IMR-90 (cell line): ENCODE measurements at regions not wholly inside any gene's neighbourhood (a gene's known extent, or its start where the extent isn't known, plus 50 kb on each side); places are given as distances from the start of the nearest gene placed in this dataset.

Source experiments
- ATAC-seq: fragments of 200-7000 bp; cut with Tn5 transposase; 2 replicates; pipeline ENCODE4 v1.9.1; 2020; ENCODE audit warnings: low read depth, mild to moderate bottlenecking, moderate library complexity
- BruUV-seq: library from RNA; stranded (reverse); fragments of 400-500 nt; replicated peaks from 2 replicates; lab custom pipeline; 2021; lab: Mats Ljungman, UMichigan
- CTCF ChIA-PET: fragments of 300-600 bp; formaldehyde crosslinking; extraction: SDS; loops from one replicate; lab custom pipeline; 2021; ENCODE audit warnings: antibody characterized with exemption; lab: Yijun Ruan, JAX
- POLR2A ChIA-PET: fragments of 300-600 bp; sonication (Branson Sonifier 250); formaldehyde crosslinking; loops from one replicate; lab custom pipeline; 2022; ENCODE audit warnings: antibody characterized with exemption; ENCODE audit not compliant: unreplicated experiment; lab: Charles Lee
- DNase-seq: peaks from one replicate; pipeline ENCODE4 v3.0.0; 2013
- H2AFZ ChIP-seq: replicated peaks from 2 replicates; pipeline ENCODE3; 2013; ENCODE audit warnings: low read length, mild to moderate bottlenecking; ENCODE audit not compliant: poor library complexity
- H2AK5ac ChIP-seq: 2 replicates; pipeline ENCODE4 v1.6.1; 2013; ENCODE audit warnings: low read depth, low read length, inconsistent platforms
- H2AK9ac ChIP-seq: replicated peaks from 2 replicates; pipeline ENCODE3; 2013; ENCODE audit warnings: mild to moderate bottlenecking, low read depth, low read length, moderate library complexity; ENCODE audit not compliant: poor library complexity
- H2BK120ac ChIP-seq: 2 replicates; pipeline ENCODE4 v1.6.1; 2013; ENCODE audit warnings: low read depth, low read length, inconsistent platforms
- H2BK15ac ChIP-seq: 3 replicates; pipeline ENCODE4 v1.6.1; 2013; ENCODE audit warnings: low read depth, low read length, inconsistent platforms
- H2BK20ac ChIP-seq: 2 replicates; pipeline ENCODE4 v1.6.1; 2013; ENCODE audit warnings: low read depth, mild to moderate bottlenecking, inconsistent platforms, low read length, moderate library complexity
- H2BK5ac ChIP-seq: 2 replicates; pipeline ENCODE4 v1.6.1; 2013; ENCODE audit warnings: mild to moderate bottlenecking, low read depth, low read length, inconsistent platforms; ENCODE audit not compliant: poor library complexity, severe bottlenecking
- H3K14ac ChIP-seq: replicated peaks from 2 replicates; pipeline ENCODE4 v1.6.1; 2013; ENCODE audit warnings: low read depth, low read length, inconsistent platforms
- H3K18ac ChIP-seq: 2 replicates; pipeline ENCODE4 v1.6.1; 2013; ENCODE audit warnings: low read depth, low read length, control low read depth
- H3K23ac ChIP-seq: 2 replicates; pipeline ENCODE4 v1.6.1; 2013; ENCODE audit warnings: low read depth, low read length, inconsistent platforms
- H3K27ac ChIP-seq: 2 replicates; pipeline ENCODE4 v1.5.1; 2013; ENCODE audit warnings: mild to moderate bottlenecking, control low read depth, low read length; ENCODE audit not compliant: insufficient read depth
- H3K27me3 ChIP-seq: 2 replicates; pipeline ENCODE4 v1.6.1; 2013; ENCODE audit warnings: low read length; ENCODE audit not compliant: control insufficient read depth, insufficient read depth
- H3K36me3 ChIP-seq: 2 replicates; pipeline ENCODE4 v1.6.1; 2013; ENCODE audit warnings: low read length, mixed read lengths; ENCODE audit not compliant: control insufficient read depth, insufficient read depth
- H3K4ac ChIP-seq: 2 replicates; pipeline ENCODE4 v1.6.1; 2013; ENCODE audit warnings: low read depth, low read length, inconsistent platforms
- H3K4me1 ChIP-seq: 2 replicates; pipeline ENCODE4 v1.6.1; 2013; ENCODE audit warnings: low read length, mixed read lengths; ENCODE audit not compliant: control insufficient read depth, insufficient read depth
- H3K4me2 ChIP-seq: 2 replicates; pipeline ENCODE4 v1.6.1; 2013; ENCODE audit warnings: low read depth, mild to moderate bottlenecking, control low read depth, low read length, moderate library complexity
- H3K4me3 ChIP-seq: 2 replicates; pipeline ENCODE4 v1.5.1; 2013; ENCODE audit warnings: low read depth, mild to moderate bottlenecking, control low read depth, low read length, moderate library complexity; ENCODE audit not compliant: insufficient read depth
- H3K56ac ChIP-seq: 2 replicates; pipeline ENCODE4 v1.6.1; 2013; ENCODE audit warnings: low read length, inconsistent platforms; ENCODE audit not compliant: insufficient read depth; ENCODE audit errors: extremely low read depth
- H3K79me1 ChIP-seq, 2 experiments: 2 replicates each; pipeline ENCODE4 v1.6.1; 2013; ENCODE audit warnings: low read length in 2 of 2, inconsistent platforms in 1 of 2, low read depth in 1 of 2
- H3K9ac ChIP-seq: 2 replicates; pipeline ENCODE4 v1.6.1; 2013; ENCODE audit warnings: low read depth, low read length, control low read depth
- H3K9me1 ChIP-seq: 2 replicates; pipeline ENCODE4 v1.6.1; 2013; ENCODE audit warnings: low read length, inconsistent platforms; ENCODE audit not compliant: insufficient read depth
- H3K9me3 ChIP-seq: 2 replicates; pipeline ENCODE4 v1.6.1; 2013; ENCODE audit warnings: low read length; ENCODE audit not compliant: control insufficient read depth, insufficient read depth
- H4K20me1 ChIP-seq: 2 replicates; pipeline ENCODE4 v1.6.1; 2013; ENCODE audit warnings: low read length, inconsistent platforms; ENCODE audit not compliant: insufficient read depth
- H4K5ac ChIP-seq: 2 replicates; pipeline ENCODE4 v1.6.1; 2013; ENCODE audit warnings: mild to moderate bottlenecking, low read depth, low read length, control low read depth
- H4K8ac ChIP-seq, 2 experiments: 2 replicates each; pipeline ENCODE4 v1.6.1; 2013; ENCODE audit warnings: low read depth in 2 of 2, low read length in 2 of 2, control low read depth in 1 of 2, inconsistent platforms in 1 of 2
- H4K91ac ChIP-seq: 2 replicates; pipeline ENCODE4 v1.6.1; 2013; ENCODE audit warnings: low read depth, low read length, inconsistent platforms; ENCODE audit not compliant: insufficient read depth
- BHLHE40 ChIP-seq: fragments of 150-350 bp; IDR thresholded peaks from 2 replicates; pipeline ENCODE4 v1.6.1; 2016; ENCODE audit warnings: mild to moderate bottlenecking, low read depth, low read length
- CEBPB ChIP-seq: IDR thresholded peaks from 2 replicates; pipeline ENCODE4 v1.6.1; 2012; ENCODE audit warnings: low read depth, low read length, improper control_type of control experiment
- FOS ChIP-seq: fragments of 150-350 bp; IDR thresholded peaks from 2 replicates; pipeline ENCODE4 v1.6.1; 2016; ENCODE audit warnings: low read depth, low read length
- MAFK ChIP-seq: IDR thresholded peaks from 2 replicates; pipeline ENCODE4 v1.6.1; 2012; ENCODE audit warnings: low read depth, low read length, improper control_type of control experiment
- MXI1 ChIP-seq: IDR thresholded peaks from 2 replicates; pipeline ENCODE4 v1.6.1; 2012; ENCODE audit warnings: low read depth, mild to moderate bottlenecking, low read length, moderate library complexity, borderline replicate concordance
- POLR2A ChIP-seq: IDR thresholded peaks from 2 replicates; pipeline ENCODE4 v1.6.1; 2012; ENCODE audit warnings: mild to moderate bottlenecking, low read depth, low read length
- RFX5 ChIP-seq: IDR thresholded peaks from 2 replicates; pipeline ENCODE4 v1.8.0; 2012; ENCODE audit warnings: low read depth, mild to moderate bottlenecking, low read length, moderate library complexity
- SMC3 ChIP-seq: fragments of 150-350 bp; IDR thresholded peaks from 2 replicates; pipeline ENCODE4 v1.6.1; 2016; ENCODE audit warnings: low read depth, mild to moderate bottlenecking, antibody characterized with exemption, low read length, moderate library complexity
- WGBS, 2 experiments: methylation state at CpG; one replicate each; pipeline versions ENCODE4 v1.1.5 to v1.1.7; 2013; ENCODE audit warnings: missing lambda C conversion rate in 2 of 2; ENCODE audit not compliant: insufficient read length in 1 of 2; ENCODE audit errors: extremely low coverage in 2 of 2; 5-methylcytosine and 5-hydroxymethylcytosine counted together
- dilution Hi-C: fragments of 300-500 bp; cut with HindIII; formaldehyde crosslinking; loops from one replicate; pipeline ENCODE4 v1.14.3; 2018; ENCODE audit warnings: low sequenced_read_pairs; ENCODE audit not compliant: unreplicated experiment
- in situ Hi-C: fragments of 300-500 bp; cut with MboI; formaldehyde crosslinking; loops from 3 replicates; pipeline ENCODE4 v1.14.3; 2019; ENCODE audit warnings: low sequenced_read_pairs, inconsistent platforms, mixed read lengths
- intact Hi-C: fragments of 100-400 bp; cut with micrococcal nuclease; formaldehyde crosslinking; loops from 2 replicates; pipeline ENCODE4 v1.10.0; 2022
- TF ChIP-seq, protein P1 (sequence below): fragments of 150-350 bp; IDR thresholded peaks from 2 replicates; pipeline ENCODE4 v1.6.1; 2017; ENCODE audit warnings: mild to moderate bottlenecking, antibody characterized with exemption, low read length, low read depth

DNA sequence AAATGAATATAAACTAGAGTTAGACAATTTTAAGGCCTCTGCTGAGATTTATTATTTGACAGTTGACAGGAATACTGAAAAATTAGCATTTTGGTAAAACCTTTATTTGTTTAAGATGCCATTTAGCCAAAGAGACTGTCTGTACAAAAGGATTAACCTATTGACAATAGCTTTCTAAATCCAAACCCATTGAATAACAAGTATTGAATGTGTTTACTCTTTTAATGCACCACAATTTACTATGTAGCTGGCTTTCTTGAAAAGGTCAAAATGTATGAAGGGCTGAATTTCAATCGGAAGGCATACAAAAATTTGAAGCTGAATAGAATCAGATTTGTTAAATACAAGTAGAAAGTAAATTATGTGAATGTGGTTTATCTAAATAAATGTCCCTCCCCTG is 374.5 kb downstream of the TEX13C start:
- Histone ChIP-seq H3K79me1 (no peaks in the 10 kb centered on the region), H2BK120ac (no peak overlapping the region), H3K4me3 (no peak overlapping the region), H4K20me1 (no peaks in the 10 kb centered on the region), H4K91ac (no peak overlapping the region), H3K18ac (no peak overlapping the region), H3K9me3 (no peaks in the 10 kb centered on the region), H3K4me2 (no peak overlapping the region), H3K27me3 (no peaks in the 10 kb centered on the region), H3K56ac (no peak overlapping the region), H2BK20ac (no peak overlapping the region), H2AK9ac (no peak overlapping the region), H3K4ac (no peak overlapping the region), H3K23ac (no peak overlapping the region), H3K27ac (no peak overlapping the region), H3K4me1 (no peaks in the 10 kb centered on the region), H4K8ac (no peak overlapping the region), H4K5ac (no peak overlapping the region), H3K9me1 (no peaks in the 10 kb centered on the region), H3K9ac (no peak overlapping the region), H3K36me3 (no peaks in the 10 kb centered on the region), H2BK15ac (no peak overlapping the region), H2AK5ac (no peak overlapping the region), H2AFZ (no peak overlapping the region), H2BK5ac (no peak overlapping the region), H3K14ac (no peak overlapping the region)
- intact Hi-C loops: no loop called here
- BruUV-seq: no TSS peak
- no peak for DNase-seq
- ChIA-PET POLR2A (no interaction called here), CTCF (no interaction called here)
- ATAC-seq: no peak
- in situ Hi-C loops: no loop called here
- TF ChIP-seq RFX5: no peak
- no peak for TF ChIP-seq FOS
- no peak for TF ChIP-seq CEBPB
- no peak for TF ChIP-seq SMC3
- TF ChIP-seq POLR2A: no peak
- no peak for TF ChIP-seq MXI1
- TF ChIP-seq, protein P1, sequence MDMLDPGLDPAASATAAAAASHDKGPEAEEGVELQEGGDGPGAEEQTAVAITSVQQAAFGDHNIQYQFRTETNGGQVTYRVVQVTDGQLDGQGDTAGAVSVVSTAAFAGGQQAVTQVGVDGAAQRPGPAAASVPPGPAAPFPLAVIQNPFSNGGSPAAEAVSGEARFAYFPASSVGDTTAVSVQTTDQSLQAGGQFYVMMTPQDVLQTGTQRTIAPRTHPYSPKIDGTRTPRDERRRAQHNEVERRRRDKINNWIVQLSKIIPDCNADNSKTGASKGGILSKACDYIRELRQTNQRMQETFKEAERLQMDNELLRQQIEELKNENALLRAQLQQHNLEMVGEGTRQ: no peak
- TF ChIP-seq MAFK: no peak
- TF ChIP-seq BHLHE40: no peak
- dilution Hi-C loops: no loop called here
- no CpG with 5 or more reads among the region's 1 CpG for WGBS, 2 experiments
